ENCODE measurements at regions not wholly inside any gene's neighbourhood (a gene's known extent, or its start where the extent isn't known, plus 50 kb on each side); places are given as distances from the start of the nearest gene placed in this dataset.

- Histone ChIP-seq H3K9me3 (ENCODE audit: insufficient read depth, low read depth) (no peaks in the 10 kb centered on the region), H3K4me1 (replicated peaks; ENCODE audit: insufficient read depth) (no peaks in the 10 kb centered on the region), H3F3A (ENCODE audit: insufficient read depth, low read depth) (no peaks in the 10 kb centered on the region), H3K9me2 (ENCODE audit: insufficient read depth) (no peaks in the 10 kb centered on the region), H3K4me2 (no peak overlapping the region), H3K36me3 (ENCODE audit: low read depth) (no peaks in the 10 kb centered on the region), H3K79me2 (ENCODE audit: low read depth) (no peaks in the 10 kb centered on the region), H4K20me1 (ENCODE audit: insufficient read depth) (no peaks in the 10 kb centered on the region), H3K27ac (no peak overlapping the region), H2AFZ (no peak overlapping the region), H3K4me3 (no peak overlapping the region), H3K27me3 (ENCODE audit: insufficient read depth, low read depth) (no peaks in the 10 kb centered on the region)
- BruUV-seq (replicated peaks): no TSS peak
- DNase-seq: no peak
- intact Hi-C loops (cut with micrococcal nuclease; ENCODE audit: unreplicated experiment): no loop called here
- ChIA-PET POLR2A (ENCODE audit: unreplicated experiment) (no interaction called here), CTCF (no interaction called here)
- no peak for TF ChIP-seq CTCF (conservative IDR thresholded peaks at IDR 0.05)
- TF ChIP-seq EZH2 (IDR thresholded peaks at IDR 0.05; ENCODE audit: low read depth): no peak
Observed at GRCh38 chr2:147644491-147644890, 200.3 kb upstream of the ACVR2A start.

GRCh38 chr2:147642765-147643164 lies 202.1 kb upstream of the ACVR2A start:
- no TSS peak for BruUV-seq (replicated peaks)
- no peaks in the 10 kb centered on the region for H3K9me3 ChIP-seq (ENCODE audit: insufficient read depth, low read depth)
- no peak overlapping the region for H2AFZ ChIP-seq
- no peak for DNase-seq
- no peak overlapping the region for H3K4me2 ChIP-seq
- TF ChIP-seq EZH2 (IDR thresholded peaks at IDR 0.05; ENCODE audit: low read depth): no peak
- TF ChIP-seq CTCF (conservative IDR thresholded peaks at IDR 0.05): no peak
- no peaks in the 10 kb centered on the region for H3K79me2 ChIP-seq (ENCODE audit: low read depth)
- intact Hi-C loops (cut with micrococcal nuclease; ENCODE audit: unreplicated experiment): no loop called here
- H3K36me3 ChIP-seq (ENCODE audit: low read depth): no peaks in the 10 kb centered on the region
- POLR2A ChIA-PET (ENCODE audit: unreplicated experiment): no interaction called here
- no peaks in the 10 kb centered on the region for H3F3A ChIP-seq (ENCODE audit: insufficient read depth, low read depth)
- H3K9me2 ChIP-seq (ENCODE audit: insufficient read depth): no peaks in the 10 kb centered on the region
- no peak overlapping the region for H3K4me3 ChIP-seq
- H3K27me3 ChIP-seq (ENCODE audit: insufficient read depth, low read depth): no peaks in the 10 kb centered on the region
- CTCF ChIA-PET: no interaction called here
- no peaks in the 10 kb centered on the region for H4K20me1 ChIP-seq (ENCODE audit: insufficient read depth)
- H3K27ac ChIP-seq: no peak overlapping the region
- H3K4me1 ChIP-seq (replicated peaks; ENCODE audit: insufficient read depth): no peaks in the 10 kb centered on the region

- ChIA-PET POLR2A (ENCODE audit: unreplicated experiment) (no interaction called here), CTCF (no interaction called here)
- Histone ChIP-seq H3K4me2 (no peak overlapping the region), H3K27me3 (ENCODE audit: insufficient read depth, low read depth) (no peaks in the 10 kb centered on the region), H3F3A (ENCODE audit: insufficient read depth, low read depth) (no peaks in the 10 kb centered on the region), H3K9me3 (ENCODE audit: insufficient read depth, low read depth) (no peaks in the 10 kb centered on the region), H2AFZ (no peak overlapping the region), H3K4me1 (replicated peaks; ENCODE audit: insufficient read depth) (peaks cover 6% of the 10 kb centered on the region), H3K36me3 (ENCODE audit: low read depth) (no peaks in the 10 kb centered on the region), H4K20me1 (ENCODE audit: insufficient read depth) (no peaks in the 10 kb centered on the region), H3K4me3 (no peak overlapping the region), H3K79me2 (ENCODE audit: low read depth) (no peaks in the 10 kb centered on the region), H3K27ac (no peak overlapping the region), H3K9me2 (ENCODE audit: insufficient read depth) (no peaks in the 10 kb centered on the region)
- intact Hi-C loops (cut with micrococcal nuclease; ENCODE audit: unreplicated experiment): no loop called here
- BruUV-seq (replicated peaks): no TSS peak
- DNase-seq: no peak
- TF ChIP-seq CTCF (conservative IDR thresholded peaks at IDR 0.05) (no peak), EZH2 (IDR thresholded peaks at IDR 0.05; ENCODE audit: low read depth) (no peak)
Observed at GRCh38 chr2:147641651-147642050, 203.2 kb upstream of the ACVR2A start.
